ENCODE measurements at regions not wholly inside any gene's neighbourhood (a gene's known extent, or its start where the extent isn't known, plus 50 kb on each side); places are given as distances from the start of the nearest gene placed in this dataset.
"Not testable (repeated sequence)": the region's sequence is repeated elsewhere in the genome, so short reads cannot be mapped to it uniquely, and the experiment has no call there.

DNA sequence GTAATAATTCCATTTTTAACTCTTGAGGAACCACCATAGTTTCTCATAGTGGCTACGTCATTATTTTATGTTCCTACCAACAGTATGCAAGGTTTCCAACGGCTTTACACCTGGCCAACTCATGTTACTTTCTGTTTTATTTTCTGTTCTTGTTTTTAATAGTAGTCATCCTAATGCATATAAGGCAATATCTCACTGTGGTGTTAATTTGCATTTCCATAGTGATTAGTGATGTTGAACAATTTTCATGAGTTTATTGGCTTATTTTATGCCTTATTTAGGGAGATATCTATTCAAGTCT lies 465.5 kb upstream of the KLF6 start:
- in situ Hi-C loops (cut with MboI; ENCODE audit: low sequenced_read_pairs): no loop called here

DNA sequence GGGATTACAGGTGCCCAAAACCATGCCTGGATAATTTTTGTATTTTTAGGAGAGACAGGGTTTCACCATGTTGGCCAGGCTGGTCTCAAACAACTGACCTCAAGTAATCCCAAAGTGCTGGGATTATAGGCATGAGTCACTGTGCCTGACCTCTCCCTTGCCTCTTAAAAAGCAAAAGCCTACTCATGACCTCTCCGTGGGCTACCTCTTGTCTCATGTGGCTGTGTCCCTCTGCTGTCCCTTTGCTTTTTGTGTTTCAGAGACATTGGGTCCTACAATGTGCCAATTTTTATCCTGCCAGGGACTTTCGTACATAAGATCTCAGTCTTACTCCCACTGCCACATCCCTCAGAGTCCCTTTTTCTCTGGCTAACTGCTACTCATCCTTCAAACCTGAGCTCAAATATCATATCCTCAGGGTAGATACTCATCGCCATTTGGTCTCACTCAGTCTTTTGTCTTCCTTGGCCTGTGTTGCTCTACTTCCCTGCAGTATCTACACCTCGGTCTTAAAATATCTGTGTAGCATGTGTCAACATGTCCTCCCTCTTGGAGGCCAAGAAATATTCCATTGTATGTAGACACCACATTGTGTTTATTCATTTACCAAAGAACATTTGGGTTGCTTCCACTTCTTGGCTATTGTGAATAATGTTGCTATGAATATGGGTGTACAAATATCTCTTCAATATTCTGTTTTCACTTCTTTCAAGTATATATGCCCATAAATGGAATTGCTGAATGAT lies 465.0 kb upstream of the KLF6 start:
- in situ Hi-C loops (cut with MboI; ENCODE audit: low sequenced_read_pairs): no loop called here

DNA sequence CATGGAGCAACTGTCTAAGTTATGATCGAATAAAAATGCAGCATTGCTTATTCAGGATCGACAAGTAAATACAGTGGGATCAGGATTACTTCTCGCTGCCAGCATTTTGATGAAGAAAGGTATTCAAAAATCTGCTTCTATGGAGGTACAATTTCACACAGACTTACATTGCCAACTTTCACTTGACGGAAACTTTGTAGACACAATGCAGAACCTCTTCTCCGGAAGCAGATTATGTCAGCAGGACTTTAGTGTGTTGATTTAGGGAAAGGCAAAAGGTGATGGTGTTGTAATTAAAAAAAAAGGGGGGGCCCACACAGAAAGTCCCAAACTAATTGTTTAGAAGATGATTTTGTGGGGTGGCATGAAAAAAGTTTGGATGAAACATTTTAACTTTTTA lies 462.4 kb upstream of the KLF6 start:
- in situ Hi-C loops (cut with MboI; ENCODE audit: low sequenced_read_pairs): no loop called here

DNA sequence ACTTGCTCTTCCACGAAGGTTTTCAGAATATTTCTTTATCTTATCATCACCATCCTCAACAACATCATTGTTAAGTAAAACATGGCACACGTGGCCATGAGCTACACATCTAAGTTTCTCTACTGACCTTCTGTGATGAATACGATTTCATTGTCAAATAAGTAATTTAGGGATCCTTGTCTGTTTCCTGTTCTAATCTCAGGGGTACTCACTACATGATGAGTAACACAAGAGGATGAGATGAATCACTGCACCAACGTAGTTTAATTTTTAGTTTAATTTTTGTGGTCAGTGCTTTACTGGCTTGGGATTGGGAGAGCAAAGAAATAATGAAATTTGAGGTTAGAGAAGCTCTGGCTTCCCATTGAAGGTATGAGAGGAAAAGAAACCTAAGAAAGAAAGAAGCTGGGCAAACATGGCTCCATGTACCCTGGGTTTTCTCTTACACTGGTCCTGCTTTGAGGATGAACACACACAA lies 461.9 kb upstream of the KLF6 start:
- in situ Hi-C loops (cut with MboI; ENCODE audit: low sequenced_read_pairs): no loop called here

DNA sequence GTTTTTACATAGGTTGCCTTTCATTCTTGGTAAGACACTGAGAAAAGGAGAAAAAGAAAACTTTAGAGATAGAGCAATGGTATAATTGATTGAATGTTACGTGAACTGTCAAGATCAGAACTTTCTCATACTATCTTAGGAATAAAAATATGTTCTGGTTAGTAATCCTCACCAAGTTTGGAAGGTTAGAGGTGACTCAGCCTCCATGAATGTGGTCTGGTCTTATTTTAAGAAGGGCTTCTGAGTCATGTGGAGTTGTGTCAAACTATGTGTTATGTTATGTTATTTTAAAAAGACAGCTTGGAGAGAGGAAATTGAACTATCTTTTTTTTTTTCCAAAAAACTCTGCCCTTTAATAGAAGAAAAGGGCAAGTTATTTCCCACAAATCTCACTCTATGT lies 458.6 kb upstream of the KLF6 start:
- in situ Hi-C loops (cut with MboI; ENCODE audit: low sequenced_read_pairs): no loop called here

DNA sequence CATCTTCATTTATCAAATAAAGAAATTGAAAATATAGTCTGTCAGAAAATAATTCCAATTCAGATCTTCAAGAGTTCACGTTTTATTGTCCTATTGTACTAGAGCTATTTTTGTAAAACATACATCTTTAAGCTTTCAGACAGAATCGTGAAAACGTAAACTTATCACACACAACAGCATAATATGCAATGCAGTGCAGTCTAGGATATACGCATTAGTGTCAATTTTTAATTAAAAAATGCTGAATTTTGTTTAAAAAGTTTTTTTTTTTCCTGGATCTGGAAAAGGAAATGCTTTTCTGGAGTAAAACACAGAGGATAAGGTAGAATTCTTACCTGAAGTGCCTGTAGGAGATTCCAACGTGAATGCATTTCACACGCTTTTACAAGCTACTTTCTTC lies 458.2 kb upstream of the KLF6 start:
- in situ Hi-C loops (cut with MboI; ENCODE audit: low sequenced_read_pairs): no loop called here

DNA sequence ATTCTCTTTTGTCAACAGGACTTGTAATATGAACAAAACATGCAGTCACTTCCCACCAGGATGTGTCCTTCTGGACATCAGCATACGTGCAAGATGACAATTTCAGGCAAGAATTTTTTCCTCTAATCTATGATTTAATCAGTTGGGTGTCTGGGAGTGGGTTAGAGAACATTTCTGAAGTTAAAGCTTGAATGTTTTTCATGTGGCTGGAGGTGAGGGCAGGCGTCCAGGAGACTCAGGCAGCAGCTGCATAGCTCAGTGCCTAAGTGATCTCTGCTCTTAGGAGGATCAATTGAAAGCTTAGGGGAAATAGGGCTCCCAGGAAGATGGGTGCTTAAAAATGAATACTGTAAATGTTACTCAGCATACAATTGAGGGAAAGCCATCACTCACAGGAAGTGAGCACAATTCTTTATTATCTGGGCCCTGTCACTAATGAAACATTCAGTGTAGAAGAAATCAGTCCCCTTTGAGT lies 457.6 kb upstream of the KLF6 start:
- in situ Hi-C loops (cut with MboI; ENCODE audit: low sequenced_read_pairs): no loop called here

DNA sequence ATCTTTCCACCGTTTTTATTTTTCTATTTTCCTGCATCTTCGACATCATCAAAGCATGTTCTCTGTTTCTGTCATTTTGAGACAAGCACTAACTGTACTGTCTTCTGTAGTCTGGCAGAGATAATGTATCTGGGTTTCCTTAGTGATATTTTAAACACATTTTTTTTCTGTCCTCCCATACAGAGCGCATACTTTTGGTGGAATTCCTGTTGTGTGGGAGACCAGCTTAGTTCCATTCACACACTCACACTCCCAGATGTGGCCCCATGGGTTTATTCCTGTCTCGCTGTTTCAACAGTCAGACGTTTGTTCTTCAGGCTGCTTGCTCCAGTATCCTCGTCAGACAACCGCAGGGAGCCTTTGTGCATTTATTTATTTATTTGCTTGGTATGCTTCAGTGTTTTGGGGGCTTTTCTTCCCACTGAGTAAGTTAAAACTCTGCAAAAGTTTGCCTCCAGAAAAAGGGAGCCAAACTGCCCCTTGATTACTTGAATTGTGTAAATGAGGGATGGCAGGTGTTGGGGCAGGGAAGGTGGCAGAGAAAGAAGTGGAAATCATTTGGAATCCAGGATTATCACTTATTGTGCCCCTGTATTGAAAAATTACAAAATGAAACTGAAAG lies 456.8 kb upstream of the KLF6 start:
- in situ Hi-C loops (cut with MboI; ENCODE audit: low sequenced_read_pairs): no loop called here

DNA sequence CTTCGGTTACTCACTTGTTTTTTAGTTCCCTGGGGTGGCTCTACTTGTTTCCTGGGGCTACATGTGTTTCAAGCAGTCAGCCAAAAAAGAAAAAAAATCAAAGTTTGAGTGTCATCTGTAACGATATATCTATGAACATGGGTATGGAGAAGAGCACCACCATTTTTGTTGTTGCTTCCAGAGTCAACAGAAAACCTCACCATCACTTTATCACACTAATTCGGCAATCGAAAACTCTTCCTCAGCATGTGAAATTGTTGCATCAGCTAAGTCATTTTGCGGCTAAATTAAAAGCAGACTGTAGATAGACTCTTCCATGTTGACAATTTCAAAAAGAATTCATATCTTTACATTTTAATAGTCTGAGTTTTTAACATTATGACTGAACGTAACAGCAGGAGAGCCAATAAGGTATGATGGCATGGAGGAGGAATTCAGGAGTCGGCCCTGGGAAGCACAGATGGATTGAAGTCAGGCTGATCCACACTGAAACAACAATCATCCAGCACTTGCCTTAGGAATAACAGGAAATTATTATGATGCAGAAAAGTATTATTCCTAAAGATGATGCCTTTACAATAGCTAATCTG lies 455.7 kb upstream of the KLF6 start:
- in situ Hi-C loops (cut with MboI; ENCODE audit: low sequenced_read_pairs): no loop called here

DNA sequence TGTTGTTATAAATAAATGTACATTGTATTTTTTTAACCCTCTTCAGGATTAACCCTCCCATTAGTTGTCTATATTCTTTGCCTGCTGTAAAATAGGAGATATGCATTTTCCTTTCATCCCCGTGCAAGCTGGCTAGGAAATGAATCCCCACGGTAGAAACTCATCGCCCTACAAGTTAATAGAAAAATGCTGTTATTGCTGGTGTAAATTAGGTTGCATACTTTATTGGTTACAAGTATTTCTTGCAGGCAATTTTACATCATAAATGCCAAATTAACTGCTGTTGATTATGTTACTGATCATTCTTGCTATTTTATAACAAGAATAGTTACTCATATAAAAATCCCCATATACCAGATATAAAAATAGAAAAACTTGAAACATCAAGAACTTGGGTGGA lies 454.2 kb upstream of the KLF6 start:
- in situ Hi-C loops (cut with MboI; ENCODE audit: low sequenced_read_pairs): loop anchor here (10.0 kb wide), 1 partner anchor 454 kb away; the partner anchor contains the start of gene KLF6

DNA sequence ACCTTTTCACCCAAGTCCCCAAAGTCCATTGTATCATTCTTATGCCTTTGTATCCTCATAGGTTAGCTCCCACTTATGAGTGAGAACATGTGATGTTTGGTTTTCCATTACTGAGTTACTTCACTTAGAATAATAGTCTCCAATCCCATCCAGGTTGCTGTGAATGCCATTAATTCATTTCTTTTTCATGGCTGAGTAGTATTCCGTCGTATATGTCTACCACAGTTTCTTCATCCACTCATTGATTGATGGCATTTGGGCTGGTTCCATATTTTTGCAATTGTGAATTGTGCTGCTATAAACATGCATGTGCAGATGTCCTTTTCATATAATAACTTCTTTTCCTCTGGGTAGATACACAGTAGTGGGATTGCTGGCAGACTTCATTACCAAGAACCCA lies 451.9 kb upstream of the KLF6 start:
- in situ Hi-C loops (cut with MboI; ENCODE audit: low sequenced_read_pairs): loop anchor here (10.0 kb wide), 1 partner anchor 452 kb away; the partner anchor contains the start of gene KLF6

DNA sequence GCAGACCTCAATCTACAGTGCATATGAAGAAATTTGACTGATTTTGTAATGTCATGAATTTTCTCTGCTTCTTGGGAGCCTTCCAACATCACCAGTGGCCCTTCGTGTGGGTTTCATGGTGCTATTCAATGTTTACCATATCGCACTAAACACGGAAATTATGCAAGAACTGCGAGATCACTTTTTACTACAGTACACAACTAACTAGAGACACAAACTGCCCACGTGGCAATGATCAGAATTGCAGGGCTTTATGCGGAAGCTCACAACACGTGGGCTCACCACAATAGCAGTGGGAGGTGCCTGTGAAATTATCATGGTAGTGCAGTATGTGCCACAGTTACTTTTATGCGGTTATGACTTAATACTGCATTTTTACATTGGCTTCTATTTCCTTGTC lies 449.7 kb upstream of the KLF6 start:
- in situ Hi-C loops (cut with MboI; ENCODE audit: low sequenced_read_pairs): loop anchor here (10.0 kb wide), 1 partner anchor 450 kb away; the partner anchor contains the start of gene KLF6

DNA sequence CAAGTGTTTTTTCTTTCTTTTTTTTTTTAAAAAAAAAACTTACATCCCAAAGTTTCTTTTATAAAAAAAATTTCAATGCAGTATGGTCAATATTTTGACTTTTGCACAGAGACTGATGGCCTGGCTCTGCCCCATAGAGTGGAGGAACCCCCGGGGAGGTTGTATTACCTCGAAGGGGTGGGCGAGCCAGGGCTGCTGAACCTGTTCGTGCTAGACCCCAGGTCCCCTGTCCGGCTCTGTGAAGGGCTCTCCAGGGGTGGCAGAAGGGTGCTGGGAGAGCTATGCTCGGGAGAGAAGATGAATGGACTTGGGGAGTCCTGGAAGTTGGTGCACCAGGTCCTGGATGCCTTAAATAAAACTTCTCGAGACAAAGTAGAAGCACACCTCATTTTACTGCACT lies 446.4 kb upstream of the KLF6 start:
- in situ Hi-C loops (cut with MboI; ENCODE audit: low sequenced_read_pairs): loop anchor here (10.0 kb wide), 1 partner anchor 447 kb away; the partner anchor contains the start of gene KLF6

DNA sequence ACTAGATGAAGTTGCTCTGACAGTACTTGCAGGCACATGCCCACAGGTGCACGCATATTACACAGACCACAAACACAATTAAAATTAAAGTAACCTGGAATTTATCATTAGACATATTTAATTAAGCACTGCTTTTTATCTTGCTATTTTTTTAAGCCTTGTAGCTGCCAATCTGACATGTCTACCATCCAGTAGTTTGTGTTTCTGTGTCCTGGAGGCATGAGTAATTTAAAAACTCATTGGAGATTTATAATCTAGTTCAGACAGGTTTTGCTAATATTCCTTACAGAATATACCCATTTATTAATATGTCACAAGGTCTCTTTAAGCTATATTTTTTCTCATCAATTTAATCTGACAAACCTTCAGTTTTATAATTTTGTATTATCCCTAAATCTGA lies 445.0 kb upstream of the KLF6 start:
- in situ Hi-C loops (cut with MboI; ENCODE audit: low sequenced_read_pairs): loop anchor here (10.0 kb wide), 1 partner anchor 445 kb away; the partner anchor contains the start of gene KLF6

DNA sequence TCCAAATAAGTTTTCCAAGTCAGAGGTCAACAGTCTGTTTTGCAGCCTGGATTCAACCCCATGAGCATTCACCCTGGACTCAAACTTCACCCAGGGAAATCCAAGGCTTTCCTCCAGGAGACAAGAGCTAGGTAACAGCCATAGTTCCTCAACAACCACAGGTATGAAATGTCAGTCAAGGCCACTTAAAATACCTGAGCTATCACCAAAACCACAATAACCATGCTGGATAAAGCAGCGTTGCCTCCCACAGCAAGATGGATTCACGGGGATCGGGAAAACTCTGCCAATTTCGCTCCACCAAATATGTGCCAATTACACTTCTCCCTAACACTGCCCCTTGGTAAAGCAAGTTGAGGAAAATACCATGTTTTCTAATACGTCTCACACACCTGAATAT lies 444.1 kb upstream of the KLF6 start:
- in situ Hi-C loops (cut with MboI; ENCODE audit: low sequenced_read_pairs): no loop called here

DNA sequence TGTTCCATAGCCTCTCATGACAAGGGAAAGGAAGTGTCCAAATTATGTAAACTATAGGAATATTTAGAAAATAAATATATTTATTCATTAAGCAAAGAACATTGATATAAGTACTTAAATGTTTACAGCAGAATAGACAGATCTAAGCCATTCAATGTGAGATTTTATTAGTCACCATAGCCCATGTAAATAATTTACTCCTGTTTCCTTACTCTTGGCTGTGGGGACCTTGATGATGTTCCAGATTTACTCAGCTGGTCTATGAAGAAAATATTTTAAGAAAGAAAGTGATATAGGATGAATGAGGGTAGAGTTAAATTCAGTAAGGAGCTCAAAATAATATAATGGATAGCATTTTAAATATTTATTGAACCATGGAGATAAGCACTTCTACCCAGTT lies 442.6 kb upstream of the KLF6 start:
- in situ Hi-C loops (cut with MboI; ENCODE audit: low sequenced_read_pairs): no loop called here

DNA sequence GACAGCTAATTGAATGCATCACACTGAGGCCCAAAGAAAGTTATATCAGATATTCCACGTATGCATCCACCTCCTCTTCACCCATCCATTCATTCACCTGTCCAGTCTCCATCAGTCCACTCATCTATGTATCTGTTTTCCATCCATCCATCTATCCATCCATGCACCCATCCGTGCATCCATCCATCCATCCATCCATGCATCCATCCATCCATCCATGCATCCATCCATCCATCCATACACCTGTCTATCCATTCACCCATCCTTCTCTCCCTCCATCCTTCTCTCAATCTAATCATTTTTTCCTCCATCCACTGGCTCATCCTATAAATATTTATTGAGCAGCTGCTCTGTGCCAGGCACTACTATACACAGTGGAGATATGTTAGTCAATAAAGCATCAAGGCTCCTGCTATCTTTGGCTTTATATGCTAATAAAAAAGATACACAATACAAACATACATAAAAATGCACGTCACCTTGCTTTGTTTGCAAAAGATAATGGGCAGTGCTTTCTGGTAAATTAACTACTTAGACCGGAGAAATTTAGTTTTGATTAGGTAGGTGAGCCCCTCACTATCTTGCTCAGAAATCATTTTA lies 442.0 kb upstream of the KLF6 start:
- in situ Hi-C loops (cut with MboI; ENCODE audit: low sequenced_read_pairs): no loop called here

DNA sequence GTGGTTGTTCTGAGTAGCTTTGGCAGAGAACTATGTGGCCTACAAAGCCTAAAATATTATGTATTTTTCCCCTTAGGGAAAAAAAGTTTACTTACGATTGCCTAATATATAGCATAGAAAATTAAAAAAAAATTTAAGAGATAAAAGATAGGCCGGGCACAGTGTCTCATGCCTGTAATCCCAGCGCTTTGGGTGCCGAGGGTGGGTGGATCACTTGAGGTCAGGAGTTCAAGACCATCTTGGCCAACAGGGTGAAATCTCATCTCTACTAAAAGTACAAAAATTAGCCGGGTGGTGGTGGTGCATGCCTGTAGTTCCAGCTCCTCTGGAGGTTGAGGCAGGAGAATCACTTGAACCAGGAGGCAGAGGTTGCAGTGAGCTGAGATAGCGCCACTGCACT lies 439.2 kb upstream of the KLF6 start:
- in situ Hi-C loops (cut with MboI; ENCODE audit: low sequenced_read_pairs): no loop called here

DNA sequence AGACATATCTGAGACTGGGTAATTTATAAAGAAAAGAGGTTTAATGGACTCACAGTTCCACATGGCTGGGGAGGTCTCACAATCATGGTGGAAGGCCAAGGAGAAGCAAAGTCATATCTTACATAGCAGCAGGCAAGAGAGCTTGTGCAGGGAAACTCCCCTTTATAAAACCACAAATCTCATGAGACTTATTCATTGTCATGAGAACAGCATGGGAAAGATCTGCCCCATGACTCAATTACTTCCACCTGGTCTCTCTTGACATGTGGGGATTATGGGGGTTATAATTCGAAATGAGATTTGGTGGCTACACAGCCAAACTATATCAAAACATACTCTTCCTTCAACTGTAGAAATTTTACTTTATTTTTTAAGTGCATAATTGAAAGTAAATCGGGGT lies 436.3 kb upstream of the KLF6 start:
- in situ Hi-C loops (cut with MboI; ENCODE audit: low sequenced_read_pairs): not testable (repeated sequence)

DNA sequence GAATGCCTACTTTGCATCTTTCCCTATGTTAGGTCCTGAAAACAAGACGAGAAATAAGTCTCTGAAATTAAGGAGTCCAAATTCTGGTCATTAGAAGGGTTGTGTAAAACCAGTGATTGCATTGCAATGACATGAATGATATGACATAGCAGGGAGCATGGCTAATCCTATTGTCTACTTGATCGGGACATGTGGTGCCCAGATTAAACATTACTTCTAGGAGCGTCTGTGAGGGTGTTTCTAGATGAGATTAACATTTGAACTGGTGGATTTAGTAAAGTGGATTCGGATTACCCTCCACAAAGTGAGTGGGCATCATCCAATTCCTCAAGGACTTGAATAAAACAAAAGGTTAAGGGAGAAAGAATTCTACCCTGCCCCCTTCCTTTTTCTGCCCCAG lies 434.9 kb upstream of the KLF6 start:
- in situ Hi-C loops (cut with MboI; ENCODE audit: low sequenced_read_pairs): no loop called here

DNA sequence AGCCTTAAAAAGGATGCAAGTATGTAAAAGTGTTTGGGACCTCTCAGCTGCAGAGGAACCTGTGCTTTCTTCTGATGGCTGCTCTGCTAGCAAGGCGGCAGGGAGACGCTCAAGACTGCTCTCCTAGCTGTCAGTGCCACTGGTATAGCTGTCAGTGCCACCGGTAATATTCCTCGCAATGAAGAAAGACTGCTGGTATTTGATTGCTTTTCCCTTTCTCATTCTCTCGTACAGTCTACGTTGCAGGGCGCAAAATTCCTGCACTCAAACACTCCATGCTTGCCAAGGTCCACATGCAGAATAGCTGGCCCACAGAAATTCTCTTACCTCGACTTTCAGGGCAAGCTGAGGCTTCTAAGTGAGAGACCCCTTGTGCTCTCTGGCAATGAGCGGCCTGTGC lies 432.6 kb upstream of the KLF6 start:
- in situ Hi-C loops (cut with MboI; ENCODE audit: low sequenced_read_pairs): no loop called here

DNA sequence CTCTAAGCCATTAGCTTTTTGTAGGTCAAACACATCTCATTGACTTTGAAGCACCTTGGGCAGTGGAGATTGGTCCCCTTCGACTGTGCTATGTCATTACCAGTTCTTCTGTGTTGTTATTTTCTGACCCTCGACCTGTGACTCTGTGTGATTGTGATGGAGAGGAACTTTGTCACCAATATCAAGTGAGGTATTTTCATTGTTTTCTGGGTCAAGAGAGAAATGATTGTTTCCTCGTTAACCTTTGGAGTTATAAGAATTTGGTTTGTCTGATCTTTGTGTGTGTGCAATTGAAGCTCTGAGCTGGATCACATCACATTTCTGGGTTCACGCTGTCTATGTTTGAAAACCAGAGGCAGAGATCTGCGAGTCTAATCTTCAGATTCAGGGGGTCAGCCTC lies 432.2 kb upstream of the KLF6 start:
- in situ Hi-C loops (cut with MboI; ENCODE audit: low sequenced_read_pairs): no loop called here

All from HL-60/S4 treated with phorbol 12-myristate 13-acetate at 8.2 ng/mL for 4 days and 3 days (cell line).